Neural crest cell (in vitro differentiated cells): ENCODE measurements at regions not wholly inside any gene's neighbourhood (a gene's known extent, or its start where the extent isn't known, plus 50 kb on each side); places are given as distances from the start of the nearest gene placed in this dataset.

Source experiments
- DNase-seq: peaks from one replicate; pipeline ENCODE4 v3.0.0; 2021; ENCODE audit warnings: low read depth, mixed read lengths, low spot score
- H3K27ac Mint-ChIP-seq: one replicate; pipeline ENCODE4 v1.8.0; 2021; ENCODE audit warnings: mild to moderate bottlenecking, mixed read lengths; ENCODE audit not compliant: unreplicated experiment
- H3K27me3 Mint-ChIP-seq: 2 replicates; pipeline ENCODE4 v1.8.0; 2021; ENCODE audit warnings: low read depth, mild to moderate bottlenecking, mixed read lengths
- H3K36me3 Mint-ChIP-seq: 2 replicates; pipeline ENCODE4 v1.8.0; 2021; ENCODE audit warnings: low read depth, mild to moderate bottlenecking, mixed read lengths
- H3K4me1 Mint-ChIP-seq: 2 replicates; pipeline ENCODE4 v1.8.0; 2021; ENCODE audit warnings: mixed read lengths
- H3K4me3 Mint-ChIP-seq: one replicate; pipeline ENCODE4 v1.8.0; 2021; ENCODE audit warnings: mild to moderate bottlenecking, mixed read lengths
- H3K9me3 Mint-ChIP-seq: 2 replicates; pipeline ENCODE4 v1.8.0; 2021; ENCODE audit warnings: mixed read lengths
- TF ChIP-seq, protein P1 (sequence below): fragments of 200-600 bp; sonication (generic); conservative IDR thresholded peaks from 2 replicates; pipeline ENCODE4 v1.5.0; 2021; ENCODE audit warnings: antibody characterized with exemption, mild to moderate bottlenecking

DNA sequence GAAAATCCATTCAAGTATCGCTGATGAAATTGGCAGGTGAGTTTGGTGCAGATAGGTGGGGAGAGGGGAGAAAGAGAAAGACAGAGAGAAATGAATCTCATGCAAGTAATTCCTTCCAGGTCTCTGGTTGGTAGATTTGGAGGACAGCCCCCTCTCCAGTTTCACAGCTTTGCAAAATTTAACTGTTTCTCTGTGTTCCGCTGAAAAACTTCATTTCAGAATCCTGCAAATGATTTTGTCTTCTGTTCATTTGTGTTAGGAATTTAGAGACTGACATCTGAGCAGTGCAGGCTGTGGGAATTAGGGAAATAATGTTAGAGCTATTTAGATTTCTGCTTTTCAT, 328.5 kb downstream of the FBXW7 start:
- DNase-seq, result no peak
- Mint-ChIP-seq H3K4me3 (no peak overlapping the region), H3K27ac (no peak overlapping the region), H3K4me1 (peaks cover 9% of the 10 kb centered on the region), H3K27me3 (peaks cover 2% of the 10 kb centered on the region), H3K36me3 (no peaks in the 10 kb centered on the region), H3K9me3 (peaks cover 3% of the 10 kb centered on the region)
- TF ChIP-seq, protein P1, sequence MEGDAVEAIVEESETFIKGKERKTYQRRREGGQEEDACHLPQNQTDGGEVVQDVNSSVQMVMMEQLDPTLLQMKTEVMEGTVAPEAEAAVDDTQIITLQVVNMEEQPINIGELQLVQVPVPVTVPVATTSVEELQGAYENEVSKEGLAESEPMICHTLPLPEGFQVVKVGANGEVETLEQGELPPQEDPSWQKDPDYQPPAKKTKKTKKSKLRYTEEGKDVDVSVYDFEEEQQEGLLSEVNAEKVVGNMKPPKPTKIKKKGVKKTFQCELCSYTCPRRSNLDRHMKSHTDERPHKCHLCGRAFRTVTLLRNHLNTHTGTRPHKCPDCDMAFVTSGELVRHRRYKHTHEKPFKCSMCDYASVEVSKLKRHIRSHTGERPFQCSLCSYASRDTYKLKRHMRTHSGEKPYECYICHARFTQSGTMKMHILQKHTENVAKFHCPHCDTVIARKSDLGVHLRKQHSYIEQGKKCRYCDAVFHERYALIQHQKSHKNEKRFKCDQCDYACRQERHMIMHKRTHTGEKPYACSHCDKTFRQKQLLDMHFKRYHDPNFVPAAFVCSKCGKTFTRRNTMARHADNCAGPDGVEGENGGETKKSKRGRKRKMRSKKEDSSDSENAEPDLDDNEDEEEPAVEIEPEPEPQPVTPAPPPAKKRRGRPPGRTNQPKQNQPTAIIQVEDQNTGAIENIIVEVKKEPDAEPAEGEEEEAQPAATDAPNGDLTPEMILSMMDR, result no peak

DNA sequence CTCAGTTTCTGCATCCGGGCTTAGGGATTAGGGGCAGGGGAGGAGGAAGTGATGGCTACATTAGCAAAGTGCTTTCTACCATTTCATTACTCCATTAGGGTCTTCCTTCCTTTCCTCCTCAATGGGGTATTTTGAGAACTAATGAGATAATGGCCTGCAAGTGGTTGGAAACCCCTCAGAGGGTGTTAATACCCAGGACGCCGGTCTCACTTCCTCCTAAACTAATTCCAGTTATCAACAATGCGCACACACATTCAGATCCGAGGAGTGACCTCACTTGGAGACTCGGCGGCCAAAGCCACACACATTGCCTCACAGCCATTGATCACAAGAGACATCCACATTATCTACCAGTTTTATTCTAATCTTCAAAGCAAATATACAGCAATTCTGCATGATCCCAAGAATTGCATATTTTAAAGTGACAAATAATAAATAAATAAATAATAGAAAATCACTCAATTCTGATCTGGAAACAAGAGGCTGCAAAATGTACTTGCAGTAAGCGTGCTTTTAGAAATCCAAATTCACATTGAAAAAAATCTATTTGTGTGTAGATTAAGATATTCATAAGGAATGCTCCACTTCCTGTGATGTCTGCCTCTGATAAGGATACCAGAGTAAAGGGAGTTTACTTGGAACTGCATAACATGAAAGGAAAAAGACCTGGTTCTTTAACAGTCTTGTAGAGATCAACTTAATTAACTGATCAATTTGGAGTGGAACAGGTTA, 329.1 kb downstream of the FBXW7 start:
- H3K27me3 Mint-ChIP-seq, result peaks cover 2% of the 10 kb centered on the region
- peaks cover 3% of the 10 kb centered on the region for H3K9me3 Mint-ChIP-seq
- peaks cover 4% of the 10 kb centered on the region for H3K4me1 Mint-ChIP-seq
- H3K36me3 Mint-ChIP-seq, result no peaks in the 10 kb centered on the region
- TF ChIP-seq, protein P1, result no peak
- DNase-seq, result no peak
- no peak overlapping the region for H3K4me3 Mint-ChIP-seq
- H3K27ac Mint-ChIP-seq, result no peak overlapping the region

DNA sequence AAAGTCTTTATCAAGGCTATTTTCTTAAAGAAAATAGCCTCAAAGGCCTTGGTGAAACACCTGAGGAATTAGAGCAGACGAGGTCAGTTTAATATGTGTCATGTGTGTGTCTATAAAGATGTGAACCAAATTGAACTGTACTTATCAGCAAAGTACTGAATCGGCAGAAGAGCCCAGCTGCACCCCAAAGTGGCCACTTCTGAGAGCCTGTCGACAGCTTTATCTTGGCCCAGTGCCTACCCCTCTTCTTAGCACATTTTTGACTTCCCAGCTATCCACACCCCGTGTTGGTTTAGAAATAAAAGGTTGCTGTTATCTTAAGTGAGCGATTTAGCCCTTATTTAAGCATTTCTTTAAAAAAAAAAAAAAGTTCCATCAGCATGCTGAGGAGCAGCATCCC, 329.7 kb downstream of the FBXW7 start:
- H3K27ac Mint-ChIP-seq, result no peak overlapping the region
- no peak overlapping the region for H3K4me3 Mint-ChIP-seq
- peaks cover 2% of the 10 kb centered on the region for H3K27me3 Mint-ChIP-seq
- TF ChIP-seq, protein P1, result no peak
- peaks cover 4% of the 10 kb centered on the region for H3K4me1 Mint-ChIP-seq
- H3K36me3 Mint-ChIP-seq, result no peaks in the 10 kb centered on the region
- no peak for DNase-seq
- H3K9me3 Mint-ChIP-seq, result peaks cover 3% of the 10 kb centered on the region

DNA sequence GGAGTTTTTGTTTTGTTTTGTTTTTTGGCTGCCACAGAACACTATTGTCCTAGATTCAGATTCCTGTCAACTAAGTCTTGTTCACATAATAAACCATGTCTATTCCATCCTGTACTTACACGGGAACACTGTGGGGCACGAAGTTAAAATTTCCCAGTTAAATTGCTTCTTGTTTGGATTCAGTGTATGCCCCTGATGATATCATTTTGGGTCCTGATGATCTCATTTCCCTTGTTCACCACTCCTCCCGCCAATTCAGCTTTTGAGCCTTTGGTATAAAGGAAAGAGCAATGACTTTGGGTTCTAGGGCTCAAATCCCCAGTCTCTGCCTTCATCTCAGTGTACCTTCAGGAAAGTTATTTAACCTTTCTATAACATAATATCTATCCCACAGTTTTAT, 333.5 kb downstream of the FBXW7 start:
- TF ChIP-seq, protein P1, result no peak
- Mint-ChIP-seq H3K4me3 (no peak overlapping the region), H3K27me3 (peaks cover 4% of the 10 kb centered on the region), H3K36me3 (no peaks in the 10 kb centered on the region), H3K27ac (no peak overlapping the region), H3K4me1 (peaks cover 4% of the 10 kb centered on the region), H3K9me3 (peaks cover 3% of the 10 kb centered on the region)
- no peak for DNase-seq

DNA sequence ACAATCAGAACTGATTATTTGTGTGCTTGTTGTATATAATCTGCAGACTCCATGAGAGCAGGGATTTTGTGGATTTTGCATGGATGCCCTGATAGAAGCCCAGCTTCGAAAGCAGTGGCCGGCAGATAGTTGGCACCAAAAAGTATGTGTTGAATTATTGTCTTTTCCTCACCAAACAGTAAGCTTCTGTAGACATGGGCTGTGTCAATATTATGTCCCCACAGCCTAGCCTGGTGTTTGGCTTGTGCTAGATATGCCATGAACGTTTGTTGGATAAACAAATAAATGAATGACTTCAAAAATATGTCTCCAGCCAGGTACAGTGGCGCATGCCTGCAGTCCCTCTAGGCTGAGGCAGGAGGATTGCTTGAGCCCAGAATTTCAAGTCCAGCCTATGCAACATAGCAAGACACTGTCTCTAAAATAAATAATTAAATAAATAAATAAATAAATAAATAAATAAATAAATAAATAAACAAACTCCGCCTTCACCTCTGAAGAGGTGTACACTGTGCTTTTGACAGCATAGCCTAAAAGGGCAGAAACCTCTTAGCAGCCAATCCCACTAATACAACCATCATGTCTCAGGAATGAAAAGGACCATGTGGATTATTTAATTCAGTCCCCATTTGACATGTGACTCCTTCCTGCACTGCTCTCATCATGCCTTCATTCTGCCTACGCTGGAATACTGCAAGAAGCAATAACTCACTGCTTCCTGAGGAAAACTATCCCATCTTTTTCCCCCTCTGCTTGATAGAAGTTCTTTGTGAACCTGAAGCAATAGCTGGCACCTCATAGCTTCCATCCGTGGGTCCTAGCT, 335.2 kb downstream of the FBXW7 start:
- Mint-ChIP-seq H3K27ac (no peak overlapping the region), H3K9me3 (peaks cover 3% of the 10 kb centered on the region), H3K4me3 (no peak overlapping the region), H3K36me3 (no peaks in the 10 kb centered on the region), H3K4me1 (no peaks in the 10 kb centered on the region), H3K27me3 (peaks cover 4% of the 10 kb centered on the region)
- TF ChIP-seq, protein P1, result no peak
- no peak for DNase-seq
